Tibial nerve (tissue), 4 donors: ENCODE measurements at regions not wholly inside any gene's neighbourhood (a gene's known extent, or its start where the extent isn't known, plus 50 kb on each side); places are given as distances from the start of the nearest gene placed in this dataset.

Source experiments
- EP300 ChIP-seq, 2 donors: sonication (generic); formaldehyde crosslinking; IDR thresholded peaks; one replicate each; pipeline ENCODE4 v1.6.1; 2017; ENCODE audit warnings: antibody characterized with exemption in 2 of 2, mild to moderate bottlenecking in 1 of 2
- TF ChIP-seq, protein P1 (sequence below), 5 experiments: fragments of 200-600 bp in 3 of 5; fragments of 450-650 bp in 2 of 5; sonication (generic) in 3 of 5; IDR thresholded peaks; one replicate each; pipeline ENCODE4 v1.5.1; 2016 to 2019; ENCODE audit warnings: antibody characterized with exemption in 5 of 5, mild to moderate bottlenecking in 3 of 5, moderate library complexity in 2 of 5

DNA sequence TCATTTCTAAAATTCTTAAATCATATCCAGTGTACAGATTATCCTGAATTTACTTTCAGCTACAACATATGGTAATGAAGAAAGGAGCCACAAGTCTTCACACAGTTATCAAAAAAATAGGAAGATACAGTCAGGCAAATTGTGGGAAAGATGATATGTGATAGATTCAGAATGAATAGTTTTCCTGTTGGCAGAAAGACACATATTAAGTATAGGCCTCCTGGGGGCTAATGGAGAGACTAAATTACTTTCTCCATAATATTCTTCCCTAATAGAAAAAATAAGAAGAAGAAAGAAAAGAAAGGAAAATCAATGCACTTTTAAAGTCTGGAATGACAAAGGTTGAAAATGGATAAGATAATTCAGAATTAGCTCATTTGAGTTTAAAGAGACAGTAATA is 2073.5 kb downstream of the LRRC4C start:
- TF ChIP-seq, protein P1, sequence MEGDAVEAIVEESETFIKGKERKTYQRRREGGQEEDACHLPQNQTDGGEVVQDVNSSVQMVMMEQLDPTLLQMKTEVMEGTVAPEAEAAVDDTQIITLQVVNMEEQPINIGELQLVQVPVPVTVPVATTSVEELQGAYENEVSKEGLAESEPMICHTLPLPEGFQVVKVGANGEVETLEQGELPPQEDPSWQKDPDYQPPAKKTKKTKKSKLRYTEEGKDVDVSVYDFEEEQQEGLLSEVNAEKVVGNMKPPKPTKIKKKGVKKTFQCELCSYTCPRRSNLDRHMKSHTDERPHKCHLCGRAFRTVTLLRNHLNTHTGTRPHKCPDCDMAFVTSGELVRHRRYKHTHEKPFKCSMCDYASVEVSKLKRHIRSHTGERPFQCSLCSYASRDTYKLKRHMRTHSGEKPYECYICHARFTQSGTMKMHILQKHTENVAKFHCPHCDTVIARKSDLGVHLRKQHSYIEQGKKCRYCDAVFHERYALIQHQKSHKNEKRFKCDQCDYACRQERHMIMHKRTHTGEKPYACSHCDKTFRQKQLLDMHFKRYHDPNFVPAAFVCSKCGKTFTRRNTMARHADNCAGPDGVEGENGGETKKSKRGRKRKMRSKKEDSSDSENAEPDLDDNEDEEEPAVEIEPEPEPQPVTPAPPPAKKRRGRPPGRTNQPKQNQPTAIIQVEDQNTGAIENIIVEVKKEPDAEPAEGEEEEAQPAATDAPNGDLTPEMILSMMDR (IDR thresholded peaks at IDR 0.05): no peak
- no peak for TF ChIP-seq EP300 (IDR thresholded peaks at IDR 0.05)
